ENCODE measurements at regions not wholly inside any gene's neighbourhood (a gene's known extent, or its start where the extent isn't known, plus 50 kb on each side); places are given as distances from the start of the nearest gene placed in this dataset.

- no peak for DNase-seq (ENCODE audit: low read depth)
- no peak overlapping the region for H3K4me3 ChIP-seq (ENCODE audit: low read depth, low read length)
Measured at GRCh38 chr7:16326106-16326505, 95.2 kb downstream of the CRPPA start.

GRCh38 chr7:16323313-16323712 is 98.0 kb downstream of the CRPPA start:
- no peak for DNase-seq (ENCODE audit: low read depth)
- no peak overlapping the region for H3K4me3 ChIP-seq (ENCODE audit: low read depth, low read length)

GRCh38 chr7:16320099-16320660 is 101.2 kb downstream of the CRPPA start:
- H3K4me3 ChIP-seq (ENCODE audit: low read depth, low read length) = no peak overlapping the region
- DNase-seq (ENCODE audit: low read depth) = no peak

GRCh38 chr7:16318989-16319915 is 102.1 kb downstream of the CRPPA start:
- DNase-seq (ENCODE audit: low read depth) = no peak
- no peak overlapping the region for H3K4me3 ChIP-seq (ENCODE audit: low read depth, low read length)

- H3K4me3 ChIP-seq (ENCODE audit: low read depth, low read length) = no peak overlapping the region
- no peak for DNase-seq (ENCODE audit: low read depth)
Measured at GRCh38 chr7:16318463-16318862, 102.9 kb downstream of the CRPPA start.

- DNase-seq (ENCODE audit: low read depth) = no peak
- no peak overlapping the region for H3K4me3 ChIP-seq (ENCODE audit: low read depth, low read length)
Measured at GRCh38 chr7:16317406-16317805, 103.9 kb downstream of the CRPPA start.

GRCh38 chr7:16315280-16315679 is 106.1 kb downstream of the CRPPA start:
- no peak for DNase-seq (ENCODE audit: low read depth)
- H3K4me3 ChIP-seq (ENCODE audit: low read depth, low read length) = no peak overlapping the region

GRCh38 chr7:16309129-16309528 is 112.2 kb downstream of the CRPPA start:
- no peak overlapping the region for H3K4me3 ChIP-seq (ENCODE audit: low read depth, low read length)
- no peak for DNase-seq (ENCODE audit: low read depth)

- H3K4me3 ChIP-seq (ENCODE audit: low read depth, low read length) = no peak overlapping the region
- DNase-seq (ENCODE audit: low read depth) = no peak
Measured at GRCh38 chr7:16301291-16301690, 120.0 kb downstream of the CRPPA start.

- no peak for DNase-seq (ENCODE audit: low read depth)
- H3K4me3 ChIP-seq (ENCODE audit: low read depth, low read length) = no peak overlapping the region
Measured at GRCh38 chr7:16300361-16300895, 120.9 kb downstream of the CRPPA start.

GRCh38 chr7:16299853-16300252 is 121.5 kb downstream of the CRPPA start:
- no peak for DNase-seq (ENCODE audit: low read depth)
- H3K4me3 ChIP-seq (ENCODE audit: low read depth, low read length) = no peak overlapping the region

- no peak overlapping the region for H3K4me3 ChIP-seq (ENCODE audit: low read depth, low read length)
- no peak for DNase-seq (ENCODE audit: low read depth)
Measured at GRCh38 chr7:16298221-16298620, 123.1 kb downstream of the CRPPA start.

- no peak overlapping the region for H3K4me3 ChIP-seq (ENCODE audit: low read depth, low read length)
- DNase-seq (ENCODE audit: low read depth) = no peak
Measured at GRCh38 chr7:16295558-16295957, 125.8 kb downstream of the CRPPA start.

GRCh38 chr7:16293669-16294425 is 127.5 kb downstream of the CRPPA start:
- no peak overlapping the region for H3K4me3 ChIP-seq (ENCODE audit: low read depth, low read length)
- DNase-seq (ENCODE audit: low read depth) = no peak

- no peak overlapping the region for H3K4me3 ChIP-seq (ENCODE audit: low read depth, low read length)
- no peak for DNase-seq (ENCODE audit: low read depth)
Measured at GRCh38 chr7:16284581-16284980, 136.8 kb downstream of the CRPPA start.

GRCh38 chr7:16278167-16278787 is 143.1 kb downstream of the CRPPA start:
- no peak for DNase-seq (ENCODE audit: low read depth)
- no peak overlapping the region for H3K4me3 ChIP-seq (ENCODE audit: low read depth, low read length)

GRCh38 chr7:16271990-16272665 is 149.2 kb downstream of the CRPPA start:
- no peak overlapping the region for H3K4me3 ChIP-seq (ENCODE audit: low read depth, low read length)
- DNase-seq (ENCODE audit: low read depth) = no peak

GRCh38 chr7:16271355-16271915 is 149.9 kb downstream of the CRPPA start:
- DNase-seq (ENCODE audit: low read depth) = no peak
- no peak overlapping the region for H3K4me3 ChIP-seq (ENCODE audit: low read depth, low read length)

GRCh38 chr7:16270844-16271243 is 150.5 kb downstream of the CRPPA start:
- H3K4me3 ChIP-seq (ENCODE audit: low read depth, low read length) = no peak overlapping the region
- DNase-seq (ENCODE audit: low read depth) = no peak

Data from skeletal muscle cell (primary cell).